HS-5 (cell line): ENCODE measurements at regions not wholly inside any gene's neighbourhood (a gene's known extent, or its start where the extent isn't known, plus 50 kb on each side); places are given as distances from the start of the nearest gene placed in this dataset.

Experiments
- DNase-seq: peaks from one replicate; pipeline ENCODE4 v3.0.0-alpha.2; 2012; ENCODE audit warnings: low read depth

- no peak for DNase-seq
These were observed 124.4 kb downstream of the FBXO15 start for GRCh38 chr18:74023220-74023619.

GRCh38 chr18:74019864-74020263 lies 127.8 kb downstream of the FBXO15 start:
- no peak for DNase-seq

- DNase-seq = peak; percentile 34
These were observed 133.7 kb downstream of the FBXO15 start for GRCh38 chr18:74013955-74014354.

- DNase-seq = no peak
These were observed 134.5 kb downstream of the FBXO15 start for GRCh38 chr18:74012954-74013630.

- DNase-seq = no peak
These were observed 141.5 kb downstream of the FBXO15 start for GRCh38 chr18:74006143-74006542.

GRCh38 chr18:74005320-74006109 lies 142.1 kb downstream of the FBXO15 start:
- DNase-seq = no peak

GRCh38 chr18:73992242-73993022 lies 155.2 kb downstream of the FBXO15 start:
- DNase-seq = no peak

- DNase-seq = no peak
These were observed 156.1 kb downstream of the FBXO15 start for GRCh38 chr18:73991570-73991969.

GRCh38 chr18:73990258-73990657 lies 157.4 kb downstream of the FBXO15 start:
- no peak for DNase-seq

GRCh38 chr18:73987247-73987980 lies 160.2 kb downstream of the FBXO15 start:
- DNase-seq = no peak

- no peak for DNase-seq
These were observed 160.9 kb downstream of the FBXO15 start for GRCh38 chr18:73986711-73987110.

- no peak for DNase-seq
These were observed 161.6 kb downstream of the FBXO15 start for GRCh38 chr18:73985855-73986625.

GRCh38 chr18:73983970-73984369 lies 163.7 kb downstream of the FBXO15 start:
- DNase-seq = no peak

GRCh38 chr18:73983496-73983895 lies 164.1 kb downstream of the FBXO15 start:
- no peak for DNase-seq

- DNase-seq = no peak
These were observed 165.8 kb downstream of the FBXO15 start for GRCh38 chr18:73981796-73982195.

GRCh38 chr18:73980289-73980979 lies 167.2 kb downstream of the FBXO15 start:
- DNase-seq = no peak

GRCh38 chr18:73979742-73980141 lies 167.9 kb downstream of the FBXO15 start:
- DNase-seq = peak; percentile 56

GRCh38 chr18:73976433-73976832 lies 171.2 kb downstream of the FBXO15 start:
- no peak for DNase-seq

- DNase-seq = no peak
These were observed 172.4 kb downstream of the FBXO15 start for GRCh38 chr18:73975266-73975665.

- DNase-seq = no peak
These were observed 173.7 kb downstream of the FBXO15 start for GRCh38 chr18:73973972-73974371.

- DNase-seq = no peak
These were observed 180.7 kb downstream of the FBXO15 start for GRCh38 chr18:73966954-73967353.
